Vagina (tissue), 2 donors: ENCODE measurements at regions not wholly inside any gene's neighbourhood (a gene's known extent, or its start where the extent isn't known, plus 50 kb on each side); places are given as distances from the start of the nearest gene placed in this dataset.

Source experiments
- DNase-seq, 2 donors: peaks; one replicate each; pipeline ENCODE4 v3.0.0-alpha.2; 2017; ENCODE audit errors: extremely low spot score in 2 of 2
- H3K27ac ChIP-seq: fragments of 200-600 bp; sonication (generic); one replicate; pipeline ENCODE4 v1.5.1; 2019
- H3K27me3 ChIP-seq: fragments of 200-600 bp; sonication (generic); one replicate; pipeline ENCODE4 v1.5.1; 2019
- H3K36me3 ChIP-seq, 2 donors: fragments of 200-600 bp; sonication (generic); one replicate each; pipeline ENCODE4 v1.5.1; 2017 to 2019
- H3K4me1 ChIP-seq: fragments of 200-600 bp; sonication (generic); one replicate; pipeline ENCODE4 v1.5.1; 2019
- H3K4me3 ChIP-seq, 2 donors: fragments of 200-600 bp; sonication (generic); 1 replicate in 1 of 2; 2 replicates in 1 of 2; pipeline ENCODE4 v1.5.1; 2016 to 2019
- H3K9me3 ChIP-seq: fragments of 200-600 bp; sonication (generic); one replicate; pipeline ENCODE4 v1.5.1; 2019
- POLR2A ChIP-seq, 2 donors: fragments of 450-650 bp; IDR thresholded peaks; one replicate each; pipeline ENCODE4 v1.6.1; 2017; ENCODE audit warnings: antibody characterized with exemption in 2 of 2, mild to moderate bottlenecking in 2 of 2, moderate library complexity in 2 of 2
- POLR2AphosphoS5 ChIP-seq, 2 donors: sonication (generic); formaldehyde crosslinking; IDR thresholded peaks; one replicate each; pipeline ENCODE4 v1.9.0; 2017; ENCODE audit warnings: antibody characterized with exemption in 2 of 2, mild to moderate bottlenecking in 2 of 2, low read depth in 1 of 2; ENCODE audit not compliant: insufficient read depth in 1 of 2
- intact Hi-C: fragments of 100-400 bp; cut with DNase I; formaldehyde crosslinking; loops from one replicate; pipeline ENCODE4 v1.15.1; 2023
- TF ChIP-seq, protein P1 (sequence below), 3 experiments: fragments of 450-650 bp in 2 of 3; fragments of 200-600 bp in 1 of 3; sonication (generic) in 1 of 3; IDR thresholded peaks; one replicate each; pipeline ENCODE4 v1.5.1; 2017 to 2019; ENCODE audit warnings: antibody characterized with exemption in 3 of 3, mild to moderate bottlenecking in 2 of 3, moderate library complexity in 2 of 3

DNA sequence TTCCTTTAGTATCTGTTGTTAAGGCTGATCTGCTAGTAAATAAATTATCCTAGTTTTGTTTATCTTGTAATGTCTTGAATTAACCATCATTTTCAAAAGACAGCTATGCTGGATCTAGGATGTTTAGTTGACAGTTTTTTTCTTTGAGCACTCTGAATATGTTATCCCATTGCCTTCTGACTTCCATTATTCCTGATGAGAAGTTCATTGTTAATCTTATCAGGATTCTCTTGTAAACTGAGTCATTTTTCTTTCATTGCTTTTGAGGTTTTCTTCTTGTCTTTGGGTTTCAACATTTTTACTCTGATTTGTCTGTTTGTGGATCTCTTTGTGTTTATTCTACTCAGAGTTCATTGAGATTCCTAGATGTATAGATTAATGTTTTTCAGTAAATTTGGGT is 157.7 kb downstream of the WNT7A start:
- TF ChIP-seq POLR2A (IDR thresholded peaks at IDR 0.05) (no peak), POLR2AphosphoS5 (IDR thresholded peaks at IDR 0.05; ENCODE audit: insufficient read depth in 1 of 2, low read depth in 1 of 2) (no peak)
- TF ChIP-seq, protein P1, sequence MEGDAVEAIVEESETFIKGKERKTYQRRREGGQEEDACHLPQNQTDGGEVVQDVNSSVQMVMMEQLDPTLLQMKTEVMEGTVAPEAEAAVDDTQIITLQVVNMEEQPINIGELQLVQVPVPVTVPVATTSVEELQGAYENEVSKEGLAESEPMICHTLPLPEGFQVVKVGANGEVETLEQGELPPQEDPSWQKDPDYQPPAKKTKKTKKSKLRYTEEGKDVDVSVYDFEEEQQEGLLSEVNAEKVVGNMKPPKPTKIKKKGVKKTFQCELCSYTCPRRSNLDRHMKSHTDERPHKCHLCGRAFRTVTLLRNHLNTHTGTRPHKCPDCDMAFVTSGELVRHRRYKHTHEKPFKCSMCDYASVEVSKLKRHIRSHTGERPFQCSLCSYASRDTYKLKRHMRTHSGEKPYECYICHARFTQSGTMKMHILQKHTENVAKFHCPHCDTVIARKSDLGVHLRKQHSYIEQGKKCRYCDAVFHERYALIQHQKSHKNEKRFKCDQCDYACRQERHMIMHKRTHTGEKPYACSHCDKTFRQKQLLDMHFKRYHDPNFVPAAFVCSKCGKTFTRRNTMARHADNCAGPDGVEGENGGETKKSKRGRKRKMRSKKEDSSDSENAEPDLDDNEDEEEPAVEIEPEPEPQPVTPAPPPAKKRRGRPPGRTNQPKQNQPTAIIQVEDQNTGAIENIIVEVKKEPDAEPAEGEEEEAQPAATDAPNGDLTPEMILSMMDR (IDR thresholded peaks at IDR 0.05), result no peak
- intact Hi-C loops, result no loop called here
- H3K27ac ChIP-seq, result no peak overlapping the region
- no peak for DNase-seq
- no peaks in the 10 kb centered on the region for H3K27me3 ChIP-seq
- no peak overlapping the region for H3K4me3 ChIP-seq
- no peaks in the 10 kb centered on the region for H3K4me1 ChIP-seq
- H3K36me3 ChIP-seq, result no peaks in the 10 kb centered on the region
- H3K9me3 ChIP-seq, result no peaks in the 10 kb centered on the region

- H3K36me3 ChIP-seq, result no peaks in the 10 kb centered on the region
- H3K27me3 ChIP-seq, result no peaks in the 10 kb centered on the region
- TF ChIP-seq POLR2A (IDR thresholded peaks at IDR 0.05) (no peak), POLR2AphosphoS5 (IDR thresholded peaks at IDR 0.05; ENCODE audit: insufficient read depth in 1 of 2, low read depth in 1 of 2) (no peak)
- TF ChIP-seq, protein P1 (IDR thresholded peaks at IDR 0.05), result no peak
- intact Hi-C loops, result no loop called here
- H3K4me3 ChIP-seq, result no peak overlapping the region
- no peaks in the 10 kb centered on the region for H3K4me1 ChIP-seq
- H3K9me3 ChIP-seq, result no peaks in the 10 kb centered on the region
- DNase-seq, result no peak
- no peak overlapping the region for H3K27ac ChIP-seq
Measured at GRCh38 chr3:13718436-13718835, 161.4 kb downstream of the WNT7A start.

GRCh38 chr3:13718000-13718399 is 161.9 kb downstream of the WNT7A start:
- no peaks in the 10 kb centered on the region for H3K36me3 ChIP-seq
- no peak for DNase-seq
- no peaks in the 10 kb centered on the region for H3K4me1 ChIP-seq
- H3K9me3 ChIP-seq, result no peaks in the 10 kb centered on the region
- H3K27me3 ChIP-seq, result no peaks in the 10 kb centered on the region
- H3K4me3 ChIP-seq, result no peak overlapping the region
- TF ChIP-seq POLR2AphosphoS5 (IDR thresholded peaks at IDR 0.05; ENCODE audit: insufficient read depth in 1 of 2, low read depth in 1 of 2) (no peak), POLR2A (IDR thresholded peaks at IDR 0.05) (no peak)
- H3K27ac ChIP-seq, result no peak overlapping the region
- intact Hi-C loops, result no loop called here

DNA sequence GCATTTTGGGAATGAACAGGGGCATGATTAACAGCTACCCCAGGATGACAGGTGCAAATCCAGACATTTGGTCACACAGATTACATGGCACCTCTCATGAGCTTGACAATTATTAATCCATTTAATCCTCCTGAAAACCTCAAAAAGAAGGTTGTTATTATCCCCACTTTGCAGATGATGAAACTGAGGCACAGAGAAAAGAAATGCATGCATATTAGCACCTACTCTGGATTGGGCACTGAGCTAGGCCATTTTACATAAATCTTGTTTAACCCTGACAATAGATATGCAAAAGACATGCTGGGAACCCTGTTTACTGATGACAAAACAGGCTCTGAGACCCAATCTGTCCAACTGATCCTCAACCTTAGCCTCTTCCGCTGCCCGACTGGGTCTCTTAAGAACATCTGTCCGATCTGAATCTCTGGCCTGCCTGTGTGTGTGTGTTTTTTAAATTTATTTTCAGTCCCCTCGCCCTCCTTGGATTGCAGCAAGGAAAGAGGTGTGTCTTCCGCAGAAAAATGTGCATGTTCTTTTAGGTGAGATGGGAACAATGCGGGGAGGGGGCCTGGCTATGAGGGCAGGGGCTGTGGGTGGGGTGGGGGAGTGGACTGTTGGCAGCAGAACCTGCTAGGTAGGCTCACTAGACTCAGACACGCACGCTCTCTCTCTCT is 162.5 kb downstream of the WNT7A start:
- H3K4me1 ChIP-seq, result no peaks in the 10 kb centered on the region
- TF ChIP-seq POLR2AphosphoS5 (IDR thresholded peaks at IDR 0.05; ENCODE audit: insufficient read depth in 1 of 2, low read depth in 1 of 2) (no peak), POLR2A (IDR thresholded peaks at IDR 0.05) (no peak)
- TF ChIP-seq, protein P1 (IDR thresholded peaks at IDR 0.05), result no peak
- H3K36me3 ChIP-seq, result no peaks in the 10 kb centered on the region
- no peaks in the 10 kb centered on the region for H3K27me3 ChIP-seq
- DNase-seq, result no peak
- intact Hi-C loops, result no loop called here
- H3K9me3 ChIP-seq, result no peaks in the 10 kb centered on the region
- H3K27ac ChIP-seq, result no peak overlapping the region
- H3K4me3 ChIP-seq, result no peak overlapping the region

DNA sequence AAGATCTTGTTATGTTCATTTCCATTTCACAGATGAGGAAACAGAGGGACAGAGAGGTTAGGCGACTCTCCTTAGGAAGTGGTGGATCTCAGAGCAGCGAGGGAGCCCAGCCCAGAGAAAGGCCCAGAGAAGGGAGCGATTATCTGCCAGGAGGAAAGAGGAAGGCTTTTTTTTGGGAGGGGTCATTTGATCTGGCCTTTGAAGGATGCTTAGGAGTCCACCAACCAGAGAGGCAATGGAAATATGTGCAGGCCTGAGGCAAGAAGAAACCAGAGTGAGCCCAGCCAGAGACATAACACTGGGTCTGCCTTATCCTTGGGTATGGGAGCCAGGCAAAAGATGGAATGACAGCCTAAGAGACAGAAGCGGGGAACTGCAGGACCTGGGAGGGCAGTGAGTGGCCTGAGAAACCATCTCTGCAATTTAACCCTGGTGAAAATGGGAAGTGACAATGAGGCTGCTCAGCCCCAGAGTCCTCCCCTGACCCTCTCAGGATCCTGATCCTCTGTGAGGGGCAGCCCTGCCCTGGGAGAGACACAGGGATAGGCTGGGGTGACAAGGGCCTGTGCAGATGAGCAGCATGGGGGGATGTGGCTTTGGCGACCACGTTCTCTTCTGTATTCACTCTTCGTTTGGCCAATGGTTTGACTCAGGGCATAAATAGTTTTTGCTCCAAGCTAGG is 163.2 kb downstream of the WNT7A start:
- H3K4me3 ChIP-seq, result no peak overlapping the region
- no peak for TF ChIP-seq POLR2AphosphoS5 (IDR thresholded peaks at IDR 0.05; ENCODE audit: insufficient read depth in 1 of 2, low read depth in 1 of 2)
- TF ChIP-seq, protein P1 (IDR thresholded peaks at IDR 0.05), result no peak
- H3K36me3 ChIP-seq, result no peaks in the 10 kb centered on the region
- no peaks in the 10 kb centered on the region for H3K27me3 ChIP-seq
- intact Hi-C loops, result no loop called here
- no peaks in the 10 kb centered on the region for H3K4me1 ChIP-seq
- H3K9me3 ChIP-seq, result no peaks in the 10 kb centered on the region
- H3K27ac ChIP-seq, result no peak overlapping the region
- no peak for DNase-seq
